ENCODE measurements at regions not wholly inside any gene's neighbourhood (a gene's known extent, or its start where the extent isn't known, plus 50 kb on each side); places are given as distances from the start of the nearest gene placed in this dataset.
"Not testable (repeated sequence)": the region's sequence is repeated elsewhere in the genome, so short reads cannot be mapped to it uniquely, and the experiment has no call there.

DNA sequence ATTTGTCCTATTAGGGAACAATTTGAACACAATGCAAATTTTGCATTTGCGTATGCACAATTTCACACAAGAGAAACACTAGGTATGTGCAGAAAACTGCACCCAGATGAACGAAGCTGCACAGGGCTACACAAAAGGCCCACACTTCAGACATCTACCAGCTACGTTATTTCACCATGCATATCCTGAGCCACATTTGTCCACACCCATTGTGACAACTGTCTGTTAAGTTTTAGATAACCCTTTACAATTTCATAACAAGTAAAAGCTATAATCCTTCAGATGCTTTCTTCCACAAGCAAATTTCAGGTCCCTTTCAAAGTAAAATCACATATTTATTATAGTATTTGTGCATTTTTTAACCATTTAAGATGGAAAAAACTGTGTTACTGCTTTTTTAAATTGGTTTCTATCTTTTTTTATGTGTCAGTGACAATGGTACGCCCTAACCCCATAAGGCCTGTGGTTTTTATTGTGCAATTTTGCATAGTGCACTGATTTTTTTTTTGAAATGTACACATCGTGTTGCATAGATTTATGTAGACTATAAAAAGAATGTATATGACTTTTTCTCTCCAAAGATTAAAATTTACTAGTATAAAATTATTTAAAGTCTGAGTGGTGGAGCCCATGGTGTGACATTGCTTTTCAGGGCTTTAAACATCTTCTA, 87.8 kb upstream of the BTG1 start:
- DNase-seq = no peak
- TF ChIP-seq, protein P1, sequence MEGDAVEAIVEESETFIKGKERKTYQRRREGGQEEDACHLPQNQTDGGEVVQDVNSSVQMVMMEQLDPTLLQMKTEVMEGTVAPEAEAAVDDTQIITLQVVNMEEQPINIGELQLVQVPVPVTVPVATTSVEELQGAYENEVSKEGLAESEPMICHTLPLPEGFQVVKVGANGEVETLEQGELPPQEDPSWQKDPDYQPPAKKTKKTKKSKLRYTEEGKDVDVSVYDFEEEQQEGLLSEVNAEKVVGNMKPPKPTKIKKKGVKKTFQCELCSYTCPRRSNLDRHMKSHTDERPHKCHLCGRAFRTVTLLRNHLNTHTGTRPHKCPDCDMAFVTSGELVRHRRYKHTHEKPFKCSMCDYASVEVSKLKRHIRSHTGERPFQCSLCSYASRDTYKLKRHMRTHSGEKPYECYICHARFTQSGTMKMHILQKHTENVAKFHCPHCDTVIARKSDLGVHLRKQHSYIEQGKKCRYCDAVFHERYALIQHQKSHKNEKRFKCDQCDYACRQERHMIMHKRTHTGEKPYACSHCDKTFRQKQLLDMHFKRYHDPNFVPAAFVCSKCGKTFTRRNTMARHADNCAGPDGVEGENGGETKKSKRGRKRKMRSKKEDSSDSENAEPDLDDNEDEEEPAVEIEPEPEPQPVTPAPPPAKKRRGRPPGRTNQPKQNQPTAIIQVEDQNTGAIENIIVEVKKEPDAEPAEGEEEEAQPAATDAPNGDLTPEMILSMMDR (IDR thresholded peaks at IDR 0.05) = no peak

DNA sequence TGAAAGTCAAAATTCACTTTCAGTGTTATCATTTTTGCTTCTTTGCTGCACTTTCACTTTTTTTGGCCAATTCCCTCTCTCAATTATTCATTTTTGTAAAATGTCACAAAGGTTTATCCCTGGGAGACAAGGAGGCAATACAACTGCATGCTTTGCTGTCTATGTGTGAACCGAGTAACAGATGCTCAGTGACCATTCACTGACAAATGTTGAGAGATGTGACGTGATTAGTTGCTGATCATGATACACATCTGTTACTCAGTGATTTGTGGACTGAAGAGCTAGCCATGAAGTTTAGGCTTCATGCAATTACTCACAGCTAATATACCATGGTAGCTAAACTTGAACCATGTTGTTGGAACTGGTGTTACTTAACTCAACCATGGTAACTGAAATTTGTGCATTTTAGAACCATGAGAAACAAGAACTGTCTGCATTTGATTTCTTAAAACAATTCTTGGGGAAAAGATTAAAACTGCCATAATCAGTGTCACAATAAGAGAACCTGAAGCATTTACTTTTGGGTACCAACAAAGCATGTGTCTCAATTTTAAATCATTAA, 86.8 kb upstream of the BTG1 start:
- H3K9ac ChIP-seq (ENCODE audit: low read depth in 2 of 2, low read length in 2 of 2); intact Hi-C loops (cut with DNase I); DNase-seq; H3K36me3 ChIP-seq; H3K27me3 ChIP-seq; H3K9me3 ChIP-seq; H3K4me3 ChIP-seq; H3K4me1 ChIP-seq; H3K27ac ChIP-seq: not testable (repeated sequence)

More for the DNA sequence above, 87.8 kb upstream of the BTG1 start:
- Histone ChIP-seq H3K27me3 (no peaks in the 10 kb centered on the region), H3K4me3 (no peak overlapping the region), H3K36me3 (no peaks in the 10 kb centered on the region), H3K9ac (ENCODE audit: low read depth in 2 of 2, low read length in 2 of 2) (no peak overlapping the region), H3K4me1 (no peaks in the 10 kb centered on the region), H3K9me3 (no peaks in the 10 kb centered on the region), H3K27ac (no peak overlapping the region)
- intact Hi-C loops (cut with DNase I) = no loop called here

DNA sequence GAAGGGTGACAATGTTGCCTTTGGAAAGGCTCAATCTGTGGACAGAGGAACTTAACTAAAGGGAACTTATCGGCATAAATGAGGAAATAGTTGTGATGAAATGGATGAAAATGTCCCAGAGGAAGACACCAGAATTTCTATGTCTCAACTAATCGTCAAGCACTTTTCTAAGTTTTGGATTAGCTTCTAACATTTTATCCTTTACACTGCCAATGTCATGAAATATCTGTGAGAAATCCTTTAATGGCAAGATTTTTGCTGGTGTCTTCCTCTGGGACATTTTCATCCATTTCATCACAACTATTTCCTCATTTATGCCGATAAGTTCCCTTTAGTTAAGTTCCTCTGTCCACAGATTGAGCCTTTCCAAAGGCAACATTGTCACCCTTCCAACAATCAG, 86.3 kb upstream of the BTG1 start:
- not testable (repeated sequence) for H3K9ac ChIP-seq (ENCODE audit: low read depth in 2 of 2, low read length in 2 of 2)

DNA sequence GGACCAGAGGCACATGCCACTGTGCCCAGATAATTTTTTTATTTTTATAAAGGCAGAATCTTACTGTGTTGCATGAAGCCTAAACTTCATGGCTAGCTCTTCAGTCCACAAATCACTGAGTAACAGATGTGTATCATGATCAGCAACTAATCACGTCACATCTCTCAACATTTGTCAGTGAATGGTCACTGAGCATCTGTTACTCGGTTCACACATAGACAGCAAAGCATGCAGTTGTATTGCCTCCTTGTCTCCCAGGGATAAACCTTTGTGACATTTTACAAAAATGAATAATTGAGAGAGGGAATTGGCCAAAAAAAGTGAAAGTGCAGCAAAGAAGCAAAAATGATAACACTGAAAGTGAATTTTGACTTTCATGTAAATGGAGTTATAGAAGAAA, 85.9 kb upstream of the BTG1 start:
- H3K36me3 ChIP-seq; DNase-seq; intact Hi-C loops (cut with DNase I); H3K9ac ChIP-seq (ENCODE audit: low read depth in 2 of 2, low read length in 2 of 2); H3K9me3 ChIP-seq; H3K27ac ChIP-seq; H3K4me3 ChIP-seq; H3K4me1 ChIP-seq; H3K27me3 ChIP-seq: not testable (repeated sequence)

More for the DNA sequence above, 86.3 kb upstream of the BTG1 start:
- H3K9me3 ChIP-seq; H3K27me3 ChIP-seq; H3K4me3 ChIP-seq; intact Hi-C loops (cut with DNase I); H3K36me3 ChIP-seq; DNase-seq; H3K27ac ChIP-seq; H3K4me1 ChIP-seq: not testable (repeated sequence)

DNA sequence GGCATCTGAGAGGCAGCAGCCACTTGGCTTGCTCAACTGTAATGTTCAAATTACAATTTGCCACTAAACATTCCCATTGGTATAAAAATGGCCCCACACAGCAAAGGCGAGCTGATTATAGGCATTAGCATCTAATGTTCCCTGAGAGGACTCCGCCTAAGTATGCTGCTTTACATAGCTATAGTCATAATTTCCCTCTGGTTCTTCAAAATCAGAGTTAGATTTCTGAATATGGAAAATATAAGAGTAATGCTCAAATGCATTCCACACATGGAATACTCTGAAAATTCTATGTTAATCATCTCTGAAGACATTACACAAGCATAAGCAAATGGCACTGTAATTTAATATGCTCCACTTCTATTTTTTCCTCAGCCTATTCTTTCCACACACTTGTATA, 83.7 kb upstream of the BTG1 start:
- H3K27ac ChIP-seq = no peak overlapping the region
- DNase-seq = no peak
- no peaks in the 10 kb centered on the region for H3K27me3 ChIP-seq
- intact Hi-C loops (cut with DNase I) = no loop called here
- H3K4me1 ChIP-seq = no peaks in the 10 kb centered on the region
- no peak overlapping the region for H3K9ac ChIP-seq (ENCODE audit: low read depth in 2 of 2, low read length in 2 of 2)
- TF ChIP-seq, protein P1 (IDR thresholded peaks at IDR 0.05) = no peak
- no peaks in the 10 kb centered on the region for H3K9me3 ChIP-seq
- H3K4me3 ChIP-seq = no peak overlapping the region
- no peaks in the 10 kb centered on the region for H3K36me3 ChIP-seq

DNA sequence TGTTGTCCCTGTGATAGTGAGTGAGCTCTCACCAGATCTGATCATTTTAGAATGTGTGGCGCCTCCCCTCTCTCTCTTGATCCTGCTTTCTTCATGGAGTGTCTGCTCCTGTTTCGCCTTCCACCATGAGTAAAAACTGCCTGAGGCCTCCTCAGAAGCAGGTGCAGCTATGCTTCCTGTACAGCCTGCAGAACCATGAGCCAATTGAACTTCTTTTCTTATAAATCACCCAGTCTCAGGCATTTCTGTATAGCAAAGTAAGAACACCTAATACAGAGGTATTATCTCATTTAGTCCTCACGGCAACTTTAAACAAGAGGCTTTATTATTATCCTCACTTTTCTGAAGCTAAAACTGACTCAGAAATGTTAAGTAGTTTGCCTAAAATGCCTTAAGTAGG, 81.3 kb upstream of the BTG1 start:
- Histone ChIP-seq H3K36me3 (no peaks in the 10 kb centered on the region), H3K4me3 (no peak overlapping the region), H3K4me1 (no peaks in the 10 kb centered on the region), H3K27ac (no peak overlapping the region), H3K27me3 (no peaks in the 10 kb centered on the region), H3K9ac (ENCODE audit: low read depth in 2 of 2, low read length in 2 of 2) (no peak overlapping the region), H3K9me3 (no peaks in the 10 kb centered on the region)
- intact Hi-C loops (cut with DNase I) = no loop called here
- TF ChIP-seq, protein P1 (IDR thresholded peaks at IDR 0.05) = no peak
- no peak for DNase-seq

DNA sequence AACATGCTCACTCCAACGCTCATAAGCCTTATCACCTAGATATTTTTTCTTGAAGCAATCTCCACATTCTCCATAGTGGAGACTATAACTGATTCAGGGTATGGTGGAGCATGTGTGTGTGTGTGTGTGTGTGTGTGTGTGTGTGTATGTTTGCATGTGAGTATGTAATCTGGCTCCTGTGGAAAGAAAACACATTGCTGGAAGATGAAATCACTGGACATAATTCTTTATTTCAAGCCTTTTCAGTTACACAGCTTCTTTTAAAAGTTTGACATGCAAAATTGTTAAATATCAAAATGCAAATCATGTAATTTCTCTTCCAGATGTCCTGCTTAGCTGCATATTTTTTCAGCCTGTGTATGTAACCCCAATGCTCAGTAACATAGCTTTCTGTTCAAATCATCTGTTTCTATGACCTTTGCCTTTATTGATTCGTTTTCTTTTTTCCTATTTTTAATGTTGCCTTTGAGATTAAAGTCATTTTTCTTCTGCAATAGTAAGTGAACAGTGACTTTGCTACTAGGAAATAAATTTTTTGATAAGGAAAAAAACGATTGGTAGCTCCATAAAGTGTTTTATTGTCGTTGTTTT, 80.5 kb upstream of the BTG1 start:
- Histone ChIP-seq H3K4me3 (no peak overlapping the region), H3K4me1 (no peaks in the 10 kb centered on the region), H3K9ac (ENCODE audit: low read depth in 2 of 2, low read length in 2 of 2) (no peak overlapping the region), H3K27me3 (no peaks in the 10 kb centered on the region), H3K27ac (no peak overlapping the region), H3K36me3 (no peaks in the 10 kb centered on the region), H3K9me3 (no peaks in the 10 kb centered on the region)
- DNase-seq = no peak
- intact Hi-C loops (cut with DNase I) = no loop called here
- TF ChIP-seq, protein P1 (IDR thresholded peaks at IDR 0.05) = no peak

All from colonic mucosa (tissue), 4 donors.